ENCODE measurements at regions not wholly inside any gene's neighbourhood (a gene's known extent, or its start where the extent isn't known, plus 50 kb on each side); places are given as distances from the start of the nearest gene placed in this dataset.

GRCh38 chr1:56135069-56135863, 444.1 kb downstream of the PLPP3 start:
- TF ChIP-seq CTCF (IDR thresholded peaks at IDR 0.05; ENCODE audit: low read depth, low read length, missing control alignments): no peak
- H3K4me3 ChIP-seq (ENCODE audit: low read depth, low read length): no peak overlapping the region
- peak; percentile 26 for DNase-seq (ENCODE audit: low read depth)

GRCh38 chr1:56133522-56134472, 445.6 kb downstream of the PLPP3 start:
- no peak overlapping the region; the same call in 1 of the 2 replicates for H3K4me3 ChIP-seq (ENCODE audit: low read depth, low read length)
- no peak for TF ChIP-seq CTCF (IDR thresholded peaks at IDR 0.05; ENCODE audit: low read depth, low read length, missing control alignments)
- no peak for DNase-seq (ENCODE audit: low read depth)

GRCh38 chr1:56132520-56132919, 446.8 kb downstream of the PLPP3 start:
- TF ChIP-seq CTCF (IDR thresholded peaks at IDR 0.05; ENCODE audit: low read depth, low read length, missing control alignments): no peak
- no peak overlapping the region for H3K4me3 ChIP-seq (ENCODE audit: low read depth, low read length)
- DNase-seq (ENCODE audit: low read depth): no peak

GRCh38 chr1:56129837-56130236, 449.5 kb downstream of the PLPP3 start:
- no peak for TF ChIP-seq CTCF (IDR thresholded peaks at IDR 0.05; ENCODE audit: low read depth, low read length, missing control alignments)
- H3K4me3 ChIP-seq (ENCODE audit: low read depth, low read length): no peak overlapping the region

GRCh38 chr1:56125316-56125715, 454.0 kb downstream of the PLPP3 start:
- TF ChIP-seq CTCF (IDR thresholded peaks at IDR 0.05; ENCODE audit: low read depth, low read length, missing control alignments): no peak
- H3K4me3 ChIP-seq (ENCODE audit: low read depth, low read length): no peak overlapping the region
- DNase-seq (ENCODE audit: low read depth): no peak

More at GRCh38 chr1:56129837-56130236, 449.5 kb downstream of the PLPP3 start:
- no peak for DNase-seq (ENCODE audit: low read depth)

- TF ChIP-seq CTCF (IDR thresholded peaks at IDR 0.05; ENCODE audit: low read depth, low read length, missing control alignments): no peak
- H3K4me3 ChIP-seq (ENCODE audit: low read depth, low read length): no peak overlapping the region
- no peak for DNase-seq (ENCODE audit: low read depth)
Observed at GRCh38 chr1:56123826-56124225, 455.5 kb downstream of the PLPP3 start.

All from GM12864 (cell line).